ENCODE measurements at regions not wholly inside any gene's neighbourhood (a gene's known extent, or its start where the extent isn't known, plus 50 kb on each side); places are given as distances from the start of the nearest gene placed in this dataset.

- ATAC-seq (ENCODE audit: low FRiP score) = no peak
- no peak for TF ChIP-seq CTCF (IDR thresholded peaks at IDR 0.05)
Measured at GRCh38 chr4:14908635-14909034, 93.6 kb upstream of the CPEB2 start.

GRCh38 chr4:14910411-14910810 is 91.9 kb upstream of the CPEB2 start:
- TF ChIP-seq CTCF (IDR thresholded peaks at IDR 0.05) = no peak
- DNase-seq (ENCODE audit: low spot score) (no peak), ATAC-seq (ENCODE audit: low FRiP score) (no peak)

More at GRCh38 chr4:14908635-14909034, 93.6 kb upstream of the CPEB2 start:
- DNase-seq (ENCODE audit: low spot score) = no peak

- no peak for TF ChIP-seq CTCF (IDR thresholded peaks at IDR 0.05)
- DNase-seq (ENCODE audit: low spot score) (no peak), ATAC-seq (ENCODE audit: low FRiP score) (no peak)
Measured at GRCh38 chr4:14912426-14912825, 89.9 kb upstream of the CPEB2 start.

GRCh38 chr4:14915018-14915417 is 87.3 kb upstream of the CPEB2 start:
- TF ChIP-seq CTCF (IDR thresholded peaks at IDR 0.05) = no peak
- DNase-seq (ENCODE audit: low spot score) (no peak), ATAC-seq (ENCODE audit: low FRiP score) (no peak)

GRCh38 chr4:14916554-14917297 is 85.6 kb upstream of the CPEB2 start:
- DNase-seq (ENCODE audit: low spot score) (no peak), ATAC-seq (ENCODE audit: low FRiP score) (no peak)
- no peak for TF ChIP-seq CTCF (IDR thresholded peaks at IDR 0.05)

- ATAC-seq (ENCODE audit: low FRiP score) = no peak
- no peak for TF ChIP-seq CTCF (IDR thresholded peaks at IDR 0.05)
- no peak for DNase-seq (ENCODE audit: low spot score)
Measured at GRCh38 chr4:14917298-14917633, 85.0 kb upstream of the CPEB2 start.

- ATAC-seq (ENCODE audit: low FRiP score) = no peak
- TF ChIP-seq CTCF (IDR thresholded peaks at IDR 0.05) = no peak
Measured at GRCh38 chr4:14918336-14918735, 83.9 kb upstream of the CPEB2 start.

More at GRCh38 chr4:14918336-14918735, 83.9 kb upstream of the CPEB2 start:
- no peak for DNase-seq (ENCODE audit: low spot score)
